Ovary (tissue), 3 donors: ENCODE measurements at regions not wholly inside any gene's neighbourhood (a gene's known extent, or its start where the extent isn't known, plus 50 kb on each side); places are given as distances from the start of the nearest gene placed in this dataset.

Experiments used
- POLR2A ChIP-seq: fragments of 450-650 bp; IDR thresholded peaks from one replicate; pipeline ENCODE4 v1.6.1; 2017; ENCODE audit warnings: antibody characterized with exemption, mild to moderate bottlenecking, moderate library complexity
- TF ChIP-seq, protein P1 (sequence below), 3 donors: fragments of 450-650 bp in 2 of 3; fragments of 200-600 bp in 1 of 3; IDR thresholded peaks; one replicate each; pipeline versions ENCODE4 v1.5.1 to v1.8.0; 2016 to 2022; ENCODE audit warnings: antibody characterized with exemption in 3 of 3, mild to moderate bottlenecking in 1 of 3
- donor health status: DM: no; HTN: no; CAD: no.

DNA sequence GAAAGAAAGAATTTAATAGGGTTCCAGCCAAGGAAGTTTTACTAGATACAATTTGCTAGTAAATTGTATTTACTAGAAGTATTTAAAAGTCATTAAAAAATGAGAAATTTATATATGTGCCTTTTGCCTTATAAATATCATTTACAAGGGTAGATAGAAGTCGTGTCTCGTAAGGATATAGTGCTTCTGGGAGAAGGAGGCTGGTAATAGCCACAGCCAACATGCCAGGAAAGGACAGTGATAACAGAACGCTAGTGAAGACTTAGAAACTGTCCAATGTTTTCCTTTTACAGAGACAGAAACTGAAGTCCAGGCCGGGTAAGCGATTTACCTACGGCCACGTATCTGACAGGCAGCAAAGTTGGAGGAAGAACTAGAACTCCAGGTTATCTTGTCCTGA lies 113.5 kb upstream of the LRRN1 start:
- TF ChIP-seq, protein P1, sequence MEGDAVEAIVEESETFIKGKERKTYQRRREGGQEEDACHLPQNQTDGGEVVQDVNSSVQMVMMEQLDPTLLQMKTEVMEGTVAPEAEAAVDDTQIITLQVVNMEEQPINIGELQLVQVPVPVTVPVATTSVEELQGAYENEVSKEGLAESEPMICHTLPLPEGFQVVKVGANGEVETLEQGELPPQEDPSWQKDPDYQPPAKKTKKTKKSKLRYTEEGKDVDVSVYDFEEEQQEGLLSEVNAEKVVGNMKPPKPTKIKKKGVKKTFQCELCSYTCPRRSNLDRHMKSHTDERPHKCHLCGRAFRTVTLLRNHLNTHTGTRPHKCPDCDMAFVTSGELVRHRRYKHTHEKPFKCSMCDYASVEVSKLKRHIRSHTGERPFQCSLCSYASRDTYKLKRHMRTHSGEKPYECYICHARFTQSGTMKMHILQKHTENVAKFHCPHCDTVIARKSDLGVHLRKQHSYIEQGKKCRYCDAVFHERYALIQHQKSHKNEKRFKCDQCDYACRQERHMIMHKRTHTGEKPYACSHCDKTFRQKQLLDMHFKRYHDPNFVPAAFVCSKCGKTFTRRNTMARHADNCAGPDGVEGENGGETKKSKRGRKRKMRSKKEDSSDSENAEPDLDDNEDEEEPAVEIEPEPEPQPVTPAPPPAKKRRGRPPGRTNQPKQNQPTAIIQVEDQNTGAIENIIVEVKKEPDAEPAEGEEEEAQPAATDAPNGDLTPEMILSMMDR (IDR thresholded peaks at IDR 0.05): no peak
- TF ChIP-seq POLR2A: no peak
